Activated T-helper 17 cell treated with anti-CD3 and anti-CD28 coated beads, Interleukin-2, amount 50 U/mL, for 72 hours (primary cell): ENCODE measurements at regions not wholly inside any gene's neighbourhood (a gene's known extent, or its start where the extent isn't known, plus 50 kb on each side); places are given as distances from the start of the nearest gene placed in this dataset.

Experiments
- ATAC-seq: fragments of 150-1000 bp; cut with Tn5 transposase; replicated peaks from 2 replicates; pipeline ENCODE4 v1.10.0; 2021; ENCODE audit warnings: mild to moderate bottlenecking, moderate library complexity
- H3K27ac Mint-ChIP-seq: one replicate; pipeline ENCODE4 v1.8.0; 2022; ENCODE audit warnings: mixed read lengths
- H3K27me3 Mint-ChIP-seq: one replicate; pipeline ENCODE4 v1.8.0; 2022; ENCODE audit warnings: mixed read lengths
- H3K36me3 Mint-ChIP-seq: one replicate; pipeline ENCODE4 v1.8.0; 2022; ENCODE audit warnings: low read depth, mild to moderate bottlenecking, mixed read lengths
- H3K4me1 Mint-ChIP-seq: one replicate; pipeline ENCODE4 v1.8.0; 2022; ENCODE audit warnings: mixed read lengths
- H3K4me3 Mint-ChIP-seq: one replicate; pipeline ENCODE4 v1.8.0; 2022; ENCODE audit warnings: mild to moderate bottlenecking, mixed read lengths
- H3K9me3 Mint-ChIP-seq: one replicate; pipeline ENCODE4 v1.8.0; 2022; ENCODE audit warnings: mixed read lengths

DNA sequence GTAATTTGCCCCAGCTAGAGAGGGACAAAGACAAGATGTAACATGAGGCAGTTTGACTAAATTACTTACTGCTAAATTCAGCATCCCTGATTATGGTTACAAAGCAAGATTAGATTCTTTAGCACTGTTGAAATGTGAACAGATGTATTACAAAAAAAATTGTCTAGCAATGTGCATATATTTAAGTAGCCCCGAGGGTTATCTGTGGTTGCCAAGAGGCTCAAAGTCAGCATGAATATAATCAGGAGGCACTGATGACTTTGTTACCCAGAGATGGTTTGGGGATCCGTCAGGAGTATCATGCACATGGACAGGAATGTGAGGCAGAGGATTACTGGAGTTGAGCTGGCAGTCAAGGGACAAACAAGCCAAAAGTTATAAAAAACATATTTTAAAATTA lies 356.9 kb upstream of the CCDC196 start:
- H3K36me3 Mint-ChIP-seq: no peaks in the 10 kb centered on the region
- H3K4me3 Mint-ChIP-seq: no peak overlapping the region
- ATAC-seq: no peak
- H3K27ac Mint-ChIP-seq: no peak overlapping the region
- no peaks in the 10 kb centered on the region for H3K4me1 Mint-ChIP-seq
- no peaks in the 10 kb centered on the region for H3K9me3 Mint-ChIP-seq
- peaks cover 4% of the 10 kb centered on the region for H3K27me3 Mint-ChIP-seq

DNA sequence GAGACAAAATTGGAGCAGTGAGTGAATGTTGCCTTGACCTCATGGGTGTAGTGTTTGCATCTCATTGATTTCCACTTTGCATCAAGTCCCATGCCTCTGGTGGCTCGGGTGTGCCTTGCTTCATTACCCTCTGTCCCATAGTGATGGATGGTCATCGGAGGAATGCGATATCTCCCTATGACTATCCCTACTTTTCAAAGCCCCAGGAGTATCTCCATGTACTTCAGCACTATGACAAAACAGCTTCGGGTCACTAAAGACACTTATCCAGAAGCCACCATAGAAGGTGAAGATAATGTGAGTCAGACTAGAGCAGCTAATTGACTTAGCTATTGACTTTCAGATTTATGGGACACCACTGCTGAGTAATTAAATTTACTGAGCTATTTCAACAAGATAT lies 355.1 kb upstream of the CCDC196 start:
- H3K27me3 Mint-ChIP-seq: no peaks in the 10 kb centered on the region
- H3K9me3 Mint-ChIP-seq: no peaks in the 10 kb centered on the region
- H3K27ac Mint-ChIP-seq: no peak overlapping the region
- no peaks in the 10 kb centered on the region for H3K36me3 Mint-ChIP-seq
- no peak for ATAC-seq
- H3K4me1 Mint-ChIP-seq: no peaks in the 10 kb centered on the region
- no peak overlapping the region for H3K4me3 Mint-ChIP-seq

DNA sequence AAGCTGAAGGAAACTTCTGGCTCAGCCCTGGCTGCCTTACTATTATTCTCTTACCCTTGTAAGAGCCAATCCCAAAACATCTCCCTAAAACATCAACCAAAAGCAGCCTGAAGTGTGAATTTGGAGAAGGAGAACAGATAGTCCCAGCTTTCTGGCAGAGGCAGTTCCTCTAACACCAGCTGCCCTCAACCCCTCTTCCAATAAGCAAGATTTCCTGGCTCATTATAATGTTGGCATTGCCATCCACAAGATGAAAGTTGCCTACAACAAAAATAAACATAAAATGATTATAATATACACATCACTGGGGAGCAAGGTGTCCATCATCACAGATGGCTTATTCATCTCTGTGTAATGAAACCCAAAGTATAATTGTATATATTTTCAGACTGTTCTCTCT lies 352.5 kb upstream of the CCDC196 start:
- H3K4me1 Mint-ChIP-seq: no peaks in the 10 kb centered on the region
- H3K4me3 Mint-ChIP-seq: no peak overlapping the region
- H3K27ac Mint-ChIP-seq: no peak overlapping the region
- no peaks in the 10 kb centered on the region for H3K9me3 Mint-ChIP-seq
- H3K27me3 Mint-ChIP-seq: no peaks in the 10 kb centered on the region
- no peak for ATAC-seq
- H3K36me3 Mint-ChIP-seq: no peaks in the 10 kb centered on the region

DNA sequence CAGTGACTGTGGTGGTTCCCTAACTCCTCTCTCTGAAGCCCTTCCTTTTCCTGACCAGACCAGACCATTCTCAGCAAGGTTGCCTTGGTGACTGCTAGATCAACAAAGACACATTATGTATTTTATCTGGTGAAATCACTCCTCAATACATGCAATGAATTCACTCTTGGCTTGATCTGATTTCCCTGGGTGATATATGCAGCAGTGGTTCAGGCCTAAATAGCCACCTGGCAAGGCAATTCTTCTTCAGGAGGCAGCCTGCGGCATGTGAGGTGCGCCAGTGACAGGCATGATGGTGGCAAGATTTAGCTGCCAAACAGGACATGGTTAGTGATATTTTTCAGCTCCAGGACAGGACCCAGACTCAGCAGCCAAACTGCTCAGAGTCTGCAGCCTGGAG lies 350.3 kb upstream of the CCDC196 start:
- no peaks in the 10 kb centered on the region for H3K36me3 Mint-ChIP-seq
- H3K27ac Mint-ChIP-seq: no peak overlapping the region
- ATAC-seq: no peak
- no peaks in the 10 kb centered on the region for H3K9me3 Mint-ChIP-seq
- H3K4me1 Mint-ChIP-seq: no peaks in the 10 kb centered on the region
- H3K4me3 Mint-ChIP-seq: no peak overlapping the region
- no peaks in the 10 kb centered on the region for H3K27me3 Mint-ChIP-seq

DNA sequence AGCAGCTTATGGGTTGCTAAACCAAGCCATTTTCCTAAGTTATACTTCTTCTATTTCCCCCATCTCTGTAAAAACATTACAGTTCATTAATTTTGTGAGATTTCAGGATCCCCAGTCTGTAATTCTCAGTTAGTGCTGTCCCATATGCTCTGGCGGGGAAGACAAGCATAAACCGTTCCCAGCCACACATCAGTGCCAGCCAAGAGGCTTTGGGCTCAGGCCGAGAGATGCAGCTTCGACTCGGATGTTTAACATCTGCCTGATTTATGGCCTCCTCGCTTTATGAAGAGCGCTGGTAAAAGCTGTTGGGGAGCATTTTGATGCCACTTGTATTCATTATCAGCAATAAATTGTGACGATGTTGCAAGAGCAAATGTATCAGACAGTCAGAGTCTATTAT lies 349.1 kb upstream of the CCDC196 start:
- no peaks in the 10 kb centered on the region for H3K4me1 Mint-ChIP-seq
- no peaks in the 10 kb centered on the region for H3K27me3 Mint-ChIP-seq
- H3K27ac Mint-ChIP-seq: no peak overlapping the region
- no peaks in the 10 kb centered on the region for H3K36me3 Mint-ChIP-seq
- ATAC-seq: no peak
- H3K9me3 Mint-ChIP-seq: no peaks in the 10 kb centered on the region
- no peak overlapping the region for H3K4me3 Mint-ChIP-seq

DNA sequence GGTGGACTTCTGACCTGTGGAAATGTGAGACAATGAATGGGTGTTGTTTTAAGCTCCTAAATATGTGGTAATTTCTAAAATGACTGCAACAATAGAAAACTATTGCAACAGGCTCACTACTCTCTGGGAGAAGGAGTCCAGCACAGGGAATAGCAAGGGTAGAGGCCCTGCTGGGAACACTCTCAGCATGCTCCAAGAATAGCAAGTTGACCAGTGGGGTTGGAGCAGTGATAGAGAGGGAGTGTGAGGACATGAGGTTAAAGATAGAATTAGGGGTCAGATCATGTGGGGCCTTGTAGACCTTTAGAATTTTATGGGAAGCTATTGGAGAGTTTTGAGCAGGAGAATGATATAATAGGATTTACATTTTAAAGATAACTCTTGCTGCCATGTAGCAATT lies 346.7 kb upstream of the CCDC196 start:
- Mint-ChIP-seq H3K4me1 (no peaks in the 10 kb centered on the region), H3K4me3 (no peak overlapping the region), H3K27ac (no peak overlapping the region), H3K36me3 (no peaks in the 10 kb centered on the region), H3K9me3 (no peaks in the 10 kb centered on the region), H3K27me3 (peaks cover 7% of the 10 kb centered on the region)
- ATAC-seq: no peak

DNA sequence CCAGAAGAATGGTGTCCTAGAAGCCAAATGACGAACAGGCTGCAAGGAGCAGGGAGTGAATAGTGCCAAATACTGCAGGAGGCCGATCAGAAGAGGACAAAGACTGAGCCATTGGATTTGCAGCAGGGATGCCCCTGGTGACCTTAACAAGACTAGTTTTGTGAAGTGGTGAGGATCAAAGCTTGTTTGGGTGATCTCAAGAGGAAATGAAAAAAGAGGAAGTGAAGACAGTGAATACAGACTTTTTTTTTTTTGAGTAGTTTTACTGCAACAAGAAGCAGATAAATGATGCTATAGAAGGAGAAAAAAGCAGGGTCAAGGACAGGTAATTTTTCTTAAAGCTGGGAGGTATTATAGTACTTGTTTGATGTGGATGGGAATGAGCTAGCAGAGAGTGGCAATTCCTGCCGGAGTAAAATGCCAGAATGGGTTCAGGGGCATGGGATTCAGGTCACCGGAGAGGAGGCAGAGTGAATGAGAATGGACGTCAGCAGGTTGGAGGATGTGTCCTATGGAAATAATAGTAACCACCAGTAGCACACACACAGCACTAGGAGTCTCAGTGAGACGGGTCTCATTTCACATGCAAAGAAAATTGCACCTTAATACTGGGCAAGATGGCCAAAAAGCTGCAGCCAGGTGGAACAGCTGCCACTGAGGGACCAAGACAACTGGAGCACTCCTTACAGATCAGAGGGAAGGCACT lies 345.8 kb upstream of the CCDC196 start:
- H3K9me3 Mint-ChIP-seq: no peaks in the 10 kb centered on the region
- H3K36me3 Mint-ChIP-seq: no peaks in the 10 kb centered on the region
- no peak for ATAC-seq
- no peak overlapping the region for H3K4me3 Mint-ChIP-seq
- peaks cover 15% of the 10 kb centered on the region for H3K27me3 Mint-ChIP-seq
- H3K27ac Mint-ChIP-seq: no peak overlapping the region
- H3K4me1 Mint-ChIP-seq: no peaks in the 10 kb centered on the region

DNA sequence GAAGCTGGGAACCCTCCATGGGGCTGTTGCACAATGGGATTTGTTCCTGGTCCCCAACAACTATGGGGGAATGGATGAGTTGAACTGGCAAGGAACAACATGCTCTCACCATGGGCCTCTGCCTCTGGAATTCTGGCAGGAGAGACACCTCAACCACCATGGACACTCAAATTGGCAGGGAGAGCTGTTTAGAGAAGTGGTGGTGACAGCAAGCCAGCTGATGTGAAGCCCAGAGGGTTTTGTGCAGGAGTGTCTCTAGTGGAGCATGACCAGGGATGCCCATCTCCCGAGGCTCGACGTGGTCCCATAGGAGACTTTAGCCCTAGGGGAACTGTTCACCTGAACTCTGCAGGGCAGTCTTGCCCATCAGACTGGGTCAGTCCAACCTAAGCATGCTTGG lies 345.2 kb upstream of the CCDC196 start:
- Mint-ChIP-seq H3K9me3 (no peaks in the 10 kb centered on the region), H3K27ac (no peak overlapping the region), H3K4me1 (no peaks in the 10 kb centered on the region), H3K4me3 (no peak overlapping the region), H3K27me3 (peaks cover 15% of the 10 kb centered on the region), H3K36me3 (no peaks in the 10 kb centered on the region)
- no peak for ATAC-seq

DNA sequence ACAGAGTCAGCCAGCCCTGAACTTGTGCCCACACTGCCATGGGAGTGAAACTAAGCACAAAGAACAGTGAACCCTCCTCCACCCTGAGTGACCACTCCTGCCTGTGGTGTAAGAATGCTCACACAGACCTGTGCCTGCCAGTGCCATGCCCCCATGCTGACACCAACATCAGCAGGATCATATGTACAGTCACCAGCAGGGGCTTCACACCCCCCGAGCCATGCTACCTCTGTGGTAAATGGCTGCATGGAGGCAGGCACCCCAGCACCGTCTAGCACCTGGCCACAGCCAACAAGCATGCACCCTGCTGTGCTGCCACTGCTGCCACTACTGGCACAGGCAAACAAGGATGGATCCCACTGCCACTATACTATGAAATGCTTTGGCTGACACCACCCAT lies 344.4 kb upstream of the CCDC196 start:
- Mint-ChIP-seq H3K27ac (no peak overlapping the region), H3K9me3 (no peaks in the 10 kb centered on the region), H3K36me3 (no peaks in the 10 kb centered on the region), H3K4me1 (no peaks in the 10 kb centered on the region), H3K4me3 (no peak overlapping the region), H3K27me3 (peaks cover 19% of the 10 kb centered on the region)
- ATAC-seq: no peak

DNA sequence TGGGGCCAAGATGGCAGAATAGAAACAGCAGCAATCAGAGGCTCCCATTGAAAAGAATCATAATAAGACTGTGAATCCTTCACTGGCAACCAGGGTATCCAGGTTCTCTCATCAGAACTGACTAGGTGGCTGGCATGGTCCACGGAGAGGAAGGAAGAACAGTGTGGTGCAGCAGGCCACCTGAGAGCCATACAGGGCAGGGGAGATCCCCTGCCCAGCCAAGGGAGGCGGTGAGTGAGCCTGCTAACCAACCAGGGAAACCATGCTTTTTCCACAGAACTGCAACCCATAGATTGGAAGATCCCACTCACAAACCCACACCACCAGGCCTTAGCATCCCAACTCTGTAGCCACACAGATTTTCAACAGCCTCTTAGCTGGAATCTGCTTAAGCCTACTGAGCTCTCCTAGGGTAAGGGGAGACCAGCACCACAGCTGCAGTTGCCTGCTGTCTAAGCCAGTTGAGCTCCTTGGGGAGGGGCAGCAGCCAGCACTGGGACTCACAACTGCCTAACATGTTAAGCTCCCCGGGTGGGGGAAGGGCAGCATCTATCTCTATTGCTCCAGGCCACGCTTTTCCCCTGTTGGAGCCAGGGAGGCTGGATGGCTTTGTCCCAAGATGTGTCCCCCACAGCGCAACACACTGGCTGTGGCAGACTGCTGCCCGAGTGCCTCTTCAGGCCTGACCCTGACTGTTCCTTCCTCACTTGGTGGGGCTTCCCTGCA lies 342.6 kb upstream of the CCDC196 start:
- H3K9me3 Mint-ChIP-seq: no peaks in the 10 kb centered on the region
- ATAC-seq: no peak
- H3K4me1 Mint-ChIP-seq: no peaks in the 10 kb centered on the region
- H3K4me3 Mint-ChIP-seq: no peak overlapping the region
- no peaks in the 10 kb centered on the region for H3K36me3 Mint-ChIP-seq
- H3K27me3 Mint-ChIP-seq: peaks cover 24% of the 10 kb centered on the region
- no peak overlapping the region for H3K27ac Mint-ChIP-seq

DNA sequence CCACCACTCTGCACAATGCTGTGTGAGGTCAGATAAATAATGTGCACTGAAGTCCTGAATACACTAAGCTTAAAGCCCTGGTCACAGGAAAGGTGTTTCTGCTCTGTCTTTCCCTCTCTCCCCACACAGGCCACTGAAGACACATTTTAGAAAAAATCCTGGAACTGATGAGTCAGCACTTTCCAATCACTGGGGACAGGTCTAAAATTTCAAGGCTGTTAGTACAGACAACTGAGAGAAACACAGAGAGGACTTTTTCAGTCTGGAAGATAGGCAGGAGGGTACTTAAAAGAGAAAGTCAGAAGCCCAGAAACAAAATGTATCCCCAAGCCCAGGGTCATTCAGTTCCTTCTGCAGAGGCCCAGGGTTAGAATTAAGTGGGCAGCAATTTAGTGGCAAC lies 333.9 kb upstream of the CCDC196 start:
- H3K4me3 Mint-ChIP-seq: no peak overlapping the region
- no peaks in the 10 kb centered on the region for H3K4me1 Mint-ChIP-seq
- H3K27me3 Mint-ChIP-seq: peaks cover 4% of the 10 kb centered on the region
- H3K9me3 Mint-ChIP-seq: no peaks in the 10 kb centered on the region
- H3K27ac Mint-ChIP-seq: no peak overlapping the region
- H3K36me3 Mint-ChIP-seq: no peaks in the 10 kb centered on the region
- ATAC-seq: no peak

DNA sequence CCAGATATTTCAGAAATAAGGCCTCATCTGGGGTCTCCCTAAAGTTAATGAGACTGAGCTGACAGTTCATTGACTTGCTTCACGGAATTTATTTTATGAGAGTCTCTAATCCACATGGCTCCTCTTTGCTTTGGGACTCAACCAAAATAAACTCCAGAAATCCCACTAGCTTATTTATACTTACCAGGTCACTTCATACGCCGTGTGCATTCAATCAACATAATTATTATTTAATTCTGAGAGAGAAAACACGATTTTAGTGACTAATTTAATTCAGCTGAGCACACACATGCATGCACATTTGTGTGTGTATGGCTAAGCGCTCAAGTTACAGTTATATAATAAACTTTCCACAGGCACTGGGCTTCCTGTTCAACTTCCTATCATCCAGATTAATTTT lies 333.4 kb upstream of the CCDC196 start:
- Mint-ChIP-seq H3K9me3 (no peaks in the 10 kb centered on the region), H3K4me3 (no peak overlapping the region), H3K4me1 (no peaks in the 10 kb centered on the region), H3K36me3 (no peaks in the 10 kb centered on the region), H3K27ac (no peak overlapping the region), H3K27me3 (peaks cover 4% of the 10 kb centered on the region)
- ATAC-seq: no peak

DNA sequence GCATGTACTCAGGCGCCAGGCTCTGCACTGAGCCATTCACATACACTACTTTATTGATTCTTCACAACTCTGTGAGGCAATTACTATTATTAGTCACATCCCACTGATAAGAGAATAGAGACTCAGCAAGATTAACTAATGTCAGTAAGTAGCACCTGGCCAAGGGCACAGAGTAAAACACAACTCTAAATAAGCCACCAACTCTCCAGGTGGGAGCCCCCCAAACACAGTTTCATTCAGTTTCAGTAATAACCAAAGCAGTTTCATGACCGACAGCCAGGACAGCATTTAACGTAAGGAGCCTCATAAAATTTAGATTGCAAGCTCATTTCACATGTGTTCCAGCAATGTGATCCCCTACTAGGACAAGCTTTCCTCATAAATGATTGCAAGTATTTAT lies 323.1 kb upstream of the CCDC196 start:
- Mint-ChIP-seq H3K9me3 (peaks cover 4% of the 10 kb centered on the region), H3K4me3 (no peak overlapping the region), H3K36me3 (no peaks in the 10 kb centered on the region), H3K4me1 (no peaks in the 10 kb centered on the region), H3K27ac (no peak overlapping the region), H3K27me3 (peaks cover 18% of the 10 kb centered on the region)
- no peak for ATAC-seq

DNA sequence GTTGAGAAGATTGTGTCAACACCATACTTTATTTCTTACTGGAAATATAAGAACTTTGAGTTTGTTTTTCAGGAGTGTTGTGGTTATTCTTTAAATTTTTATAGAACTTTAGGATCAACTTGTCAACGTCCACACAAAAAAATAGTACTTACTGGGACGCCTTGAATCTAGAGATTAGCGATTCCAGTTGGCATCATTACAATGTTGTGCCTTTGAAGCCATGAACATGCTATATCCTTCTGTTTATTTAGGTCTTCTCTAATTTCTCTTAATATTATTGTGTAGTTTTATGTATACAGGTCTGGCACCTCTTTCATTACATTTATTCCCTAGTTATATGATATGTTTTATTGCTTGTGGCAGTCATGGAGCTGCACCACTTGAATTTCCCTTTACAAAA lies 320.8 kb upstream of the CCDC196 start:
- Mint-ChIP-seq H3K4me3 (no peak overlapping the region), H3K27ac (no peak overlapping the region), H3K4me1 (no peaks in the 10 kb centered on the region), H3K27me3 (peaks cover 20% of the 10 kb centered on the region), H3K36me3 (no peaks in the 10 kb centered on the region), H3K9me3 (peaks cover 4% of the 10 kb centered on the region)
- no peak for ATAC-seq

DNA sequence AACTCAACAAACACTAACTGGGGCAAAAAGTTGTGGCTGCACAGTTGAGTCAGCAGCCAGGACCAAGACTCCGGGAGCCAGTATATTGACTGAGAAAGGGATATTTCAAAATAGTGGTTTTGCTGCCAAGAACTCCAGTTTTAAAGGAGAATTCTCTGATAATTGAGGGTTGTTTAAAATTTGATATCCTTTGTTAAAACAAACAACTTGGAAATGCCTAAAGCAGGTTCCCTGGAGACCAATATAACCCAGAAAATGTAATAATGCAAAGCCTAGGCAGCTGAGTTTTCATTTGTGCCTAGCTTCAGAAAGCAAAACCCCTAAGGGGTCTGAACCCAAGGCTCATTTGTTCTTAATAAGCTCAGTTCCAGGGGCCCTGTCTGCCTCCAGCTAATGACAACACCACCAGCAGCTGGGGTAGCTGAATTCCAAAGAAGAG lies 311.7 kb upstream of the CCDC196 start:
- no peak for ATAC-seq
- Mint-ChIP-seq H3K9me3 (no peaks in the 10 kb centered on the region), H3K4me3 (no peak overlapping the region), H3K36me3 (no peaks in the 10 kb centered on the region), H3K27me3 (peaks cover 22% of the 10 kb centered on the region), H3K4me1 (no peaks in the 10 kb centered on the region), H3K27ac (no peak overlapping the region)
